HG03159 (cell line): ENCODE measurements at regions not wholly inside any gene's neighbourhood (a gene's known extent, or its start where the extent isn't known, plus 50 kb on each side); places are given as distances from the start of the nearest gene placed in this dataset.
A peak's percentile ranks its signal among the peaks of the same experiment; 100 is the strongest.

Experiments
- ATAC-seq: cut with Tn5 transposase; IDR thresholded peaks from one replicate; pipeline ENCODE4 v1.9.1; 2021; ENCODE audit warnings: mild to moderate bottlenecking, moderate library complexity; ENCODE audit not compliant: unreplicated experiment

DNA sequence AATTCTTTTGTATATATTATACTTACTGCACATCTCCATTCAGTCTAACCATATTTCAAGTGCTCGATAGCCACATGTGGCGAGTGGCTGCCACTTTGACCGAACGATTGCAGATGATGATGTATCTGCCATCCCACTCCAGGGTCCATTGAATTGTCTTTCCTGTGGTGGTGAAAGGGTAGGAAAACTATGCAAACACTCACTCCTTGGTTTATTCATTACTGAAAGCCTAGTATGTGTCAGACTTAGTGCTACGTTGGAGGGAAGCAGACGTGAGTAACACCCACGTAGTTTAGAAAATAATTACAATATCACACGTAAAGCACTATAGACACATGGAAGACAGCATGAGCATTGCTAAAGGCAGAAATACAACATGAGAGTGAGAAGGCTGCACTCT is 353.7 kb downstream of the CSNK1G3 start:
- ATAC-seq, result no peak

- ATAC-seq, result no peak
Measured at GRCh38 chr5:123864578-123864977, 352.6 kb downstream of the CSNK1G3 start.

DNA sequence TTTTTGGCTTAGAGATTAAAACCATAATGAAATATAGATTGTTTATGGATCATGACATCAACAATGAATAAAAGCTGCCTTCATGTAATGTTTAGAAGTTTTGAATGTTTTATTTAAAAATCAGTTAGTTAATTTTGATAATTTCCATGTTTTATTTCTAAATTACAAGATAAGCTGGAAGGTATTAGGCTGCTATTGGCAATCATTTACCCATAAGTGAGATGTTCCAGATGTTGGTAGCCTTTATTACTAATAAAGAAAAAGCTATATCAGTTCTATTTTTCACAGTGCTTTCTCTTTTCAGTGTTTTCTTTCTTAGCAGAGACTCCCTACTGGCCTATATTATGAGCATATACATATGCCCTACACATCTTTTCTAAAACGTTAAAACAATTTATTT is 347.0 kb downstream of the CSNK1G3 start:
- no peak for ATAC-seq

DNA sequence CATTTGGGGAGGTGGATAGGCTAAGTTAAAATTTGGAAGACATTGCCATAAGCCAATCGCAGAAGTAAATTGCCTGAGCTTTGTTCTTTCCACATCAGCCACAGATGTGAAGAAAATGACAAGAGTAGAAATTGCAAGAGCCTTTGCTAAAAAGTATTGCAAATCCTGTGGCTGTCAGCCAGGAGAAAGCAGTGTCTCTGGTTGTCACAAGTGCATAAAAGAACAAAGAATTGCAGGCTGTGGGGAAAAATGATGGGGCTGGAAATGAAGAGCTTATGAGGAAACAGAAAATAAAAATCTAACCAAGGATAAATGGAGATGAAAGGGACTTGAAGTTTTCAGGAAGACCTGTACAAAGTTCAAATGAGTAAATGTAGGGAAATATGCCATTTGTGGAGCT is 344.8 kb downstream of the CSNK1G3 start:
- no peak for ATAC-seq

GRCh38 chr5:123855609-123856008 is 343.6 kb downstream of the CSNK1G3 start:
- ATAC-seq, result no peak

GRCh38 chr5:123845356-123846100 is 333.6 kb downstream of the CSNK1G3 start:
- ATAC-seq, result peak; percentile 41

- ATAC-seq, result peak; percentile 52
Measured at GRCh38 chr5:123844873-123845272, 332.9 kb downstream of the CSNK1G3 start.

DNA sequence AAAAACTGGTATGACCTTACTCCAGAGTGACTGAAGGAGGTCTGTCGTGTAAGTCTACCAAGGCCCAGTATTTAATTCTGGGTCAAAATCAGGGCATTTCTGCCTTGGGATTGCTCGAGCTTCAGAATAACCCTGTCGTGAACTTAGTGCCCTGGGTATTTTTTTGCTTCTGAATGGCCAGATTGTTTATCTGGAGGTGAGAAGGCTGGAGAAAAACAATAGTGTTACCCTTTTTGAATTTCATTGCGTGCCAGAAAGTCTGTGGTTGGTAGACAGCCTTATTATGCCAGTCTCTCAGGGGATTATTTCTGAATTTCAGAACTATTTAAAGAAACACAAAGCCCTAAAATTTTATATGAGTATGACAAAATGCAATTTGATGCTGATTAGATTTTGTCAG is 323.4 kb downstream of the CSNK1G3 start:
- ATAC-seq, result no peak

DNA sequence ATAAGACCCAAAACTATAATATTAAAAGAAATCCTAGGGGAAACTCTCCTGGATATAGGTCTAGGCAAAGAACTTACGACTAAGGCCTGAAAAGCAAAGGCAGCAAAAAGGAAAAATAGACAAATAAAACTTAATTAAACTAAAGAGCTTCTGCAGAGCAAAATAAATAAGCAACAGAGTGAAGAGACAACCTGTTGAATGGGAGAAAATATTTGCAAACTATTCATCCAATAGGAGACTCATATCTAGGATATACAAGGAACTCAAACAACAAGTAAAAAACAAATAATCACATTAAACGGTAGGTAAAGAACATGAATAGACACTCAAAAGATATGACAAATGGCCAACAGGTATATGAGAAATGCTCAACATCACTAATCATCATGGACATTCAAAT is 318.6 kb downstream of the CSNK1G3 start:
- ATAC-seq, result no peak

- ATAC-seq, result no peak
Measured at GRCh38 chr5:123827811-123828210, 315.8 kb downstream of the CSNK1G3 start.

DNA sequence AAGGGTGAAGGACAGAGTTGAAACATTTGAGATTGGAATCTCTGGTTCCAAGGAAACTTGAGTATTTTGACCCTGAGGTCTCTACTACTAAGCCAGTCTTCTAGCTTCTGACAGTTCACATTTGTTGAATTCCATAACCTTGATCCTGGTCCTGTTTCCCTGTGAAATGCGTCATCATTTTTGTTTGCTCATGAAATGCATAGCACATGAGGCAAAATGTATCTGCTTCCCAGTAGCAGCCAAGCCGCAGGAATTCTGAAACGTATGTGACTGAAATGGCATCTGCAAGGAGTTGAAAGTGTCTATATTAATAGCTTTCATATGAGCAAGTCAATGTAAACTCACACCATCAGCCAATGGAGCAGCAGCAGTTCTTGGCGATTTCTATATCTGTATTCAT is 307.9 kb downstream of the CSNK1G3 start:
- no peak for ATAC-seq

- no peak for ATAC-seq
Measured at GRCh38 chr5:123819386-123819785, 307.4 kb downstream of the CSNK1G3 start.

DNA sequence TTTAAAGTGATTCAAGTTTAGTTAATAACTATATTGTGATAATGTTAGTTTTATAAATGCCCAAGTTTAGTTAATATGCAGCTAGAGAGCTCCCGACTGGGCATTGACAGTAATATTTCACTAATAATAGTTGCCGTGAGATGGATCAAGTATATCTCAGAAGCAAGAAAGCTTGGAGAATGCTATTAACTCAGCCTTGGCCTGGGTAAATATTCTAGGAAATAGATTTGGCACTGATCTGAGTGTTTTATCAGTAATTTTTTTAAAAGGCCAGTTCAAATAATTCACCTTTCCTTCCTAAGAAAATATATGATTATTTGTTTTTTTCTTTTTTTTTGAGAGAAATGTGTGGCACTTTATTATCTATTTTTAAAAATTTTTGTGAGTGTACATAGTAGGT is 305.3 kb downstream of the CSNK1G3 start:
- ATAC-seq, result no peak

DNA sequence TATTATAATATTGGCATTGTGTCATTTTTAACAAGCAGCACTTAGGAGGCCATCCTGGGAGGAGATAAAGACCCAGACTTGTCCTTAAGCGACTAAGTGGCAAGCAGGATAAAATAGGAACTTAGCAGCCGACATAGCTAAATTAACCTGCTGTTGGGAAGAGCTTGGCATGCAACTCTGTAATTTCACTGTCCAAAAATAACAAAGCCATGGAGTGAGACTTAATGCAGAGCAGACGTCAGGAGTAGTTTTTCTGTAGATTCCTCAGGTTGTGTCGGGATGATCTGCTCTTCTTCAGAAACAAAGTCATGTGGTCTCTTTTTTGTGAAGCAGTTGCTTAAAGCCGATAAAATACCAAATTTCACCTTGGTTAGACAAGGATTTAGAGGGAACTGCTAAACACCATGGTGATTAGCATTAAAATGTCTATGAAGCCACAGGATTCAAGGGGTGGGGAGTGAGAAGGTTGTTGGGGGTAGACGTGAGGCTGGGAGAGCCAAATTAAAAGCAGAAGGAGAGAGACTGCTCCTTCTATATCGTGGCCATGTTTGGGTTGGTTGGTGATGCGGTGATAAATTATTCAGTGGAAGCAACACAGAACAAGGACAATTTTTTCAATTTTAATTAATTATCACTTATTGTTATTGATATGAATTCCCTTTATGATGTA is 303.0 kb downstream of the CSNK1G3 start:
- no peak for ATAC-seq

GRCh38 chr5:123813937-123814624 is 302.1 kb downstream of the CSNK1G3 start:
- peak; percentile 45 for ATAC-seq

DNA sequence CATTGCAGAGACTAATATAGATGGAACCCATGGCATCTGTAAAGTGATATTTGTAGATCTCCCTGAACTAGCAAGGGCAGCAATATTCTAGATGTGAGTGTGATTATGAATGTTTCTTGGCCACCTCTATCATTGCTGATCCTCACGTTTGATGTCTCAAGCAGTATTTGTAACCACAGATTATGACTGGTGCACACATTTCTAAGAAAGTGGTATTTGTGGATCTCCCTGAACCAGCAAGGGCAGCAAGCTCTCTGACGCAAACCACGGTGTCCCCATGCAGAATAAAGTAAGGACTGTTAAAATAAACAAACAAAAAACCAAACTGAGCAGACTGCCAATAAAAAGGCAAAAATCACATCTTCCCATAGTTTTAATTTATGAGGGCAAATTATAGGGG is 301.3 kb downstream of the CSNK1G3 start:
- ATAC-seq, result no peak

- ATAC-seq, result no peak
Measured at GRCh38 chr5:123811831-123812230, 299.9 kb downstream of the CSNK1G3 start.

DNA sequence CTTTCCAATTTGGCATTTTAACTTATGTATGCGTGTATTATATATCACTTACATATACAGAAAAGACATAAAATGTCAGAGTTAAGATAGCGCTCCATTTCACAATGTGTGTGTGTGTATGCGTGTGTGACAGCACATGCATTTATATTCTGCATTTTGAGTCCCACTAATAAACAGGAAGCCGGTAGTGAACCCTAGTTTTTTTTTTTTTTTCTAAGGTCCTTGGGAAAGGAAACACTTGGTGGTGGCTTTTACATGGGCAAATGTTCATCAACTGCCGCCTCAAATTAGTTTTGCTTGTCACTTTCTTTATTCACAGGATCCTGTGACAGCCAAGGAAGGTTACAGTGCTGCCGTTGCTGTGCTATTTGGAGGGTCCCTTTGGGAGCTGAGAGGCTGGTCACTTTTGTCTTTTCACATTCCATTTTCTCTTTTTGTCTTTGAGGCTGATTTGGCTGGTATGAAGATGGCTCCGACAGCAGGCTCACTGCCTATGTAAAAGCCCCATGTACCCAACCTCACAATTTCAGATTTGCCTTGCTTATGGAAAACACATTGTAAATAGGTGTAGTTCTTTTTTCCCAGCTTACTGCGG is 298.9 kb downstream of the CSNK1G3 start:
- ATAC-seq, result no peak

DNA sequence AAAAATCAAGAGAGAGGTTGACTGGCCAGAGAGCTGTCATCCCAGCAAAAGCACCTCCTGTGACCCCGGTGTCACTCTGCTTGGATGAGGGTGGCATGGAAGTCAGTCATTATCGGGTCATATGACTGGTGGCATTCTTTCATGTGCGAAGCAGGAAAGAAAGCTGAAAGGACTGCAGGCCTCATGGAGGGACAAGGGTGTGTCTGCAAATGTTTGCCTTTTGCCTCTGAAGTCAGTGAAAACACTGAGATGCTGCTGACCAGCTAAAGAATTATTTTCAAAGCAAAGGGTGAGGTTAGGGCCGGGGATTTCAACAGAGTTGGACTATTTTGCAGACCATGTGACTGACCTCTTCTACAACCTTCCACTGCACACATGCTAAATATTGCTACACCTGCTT is 298.3 kb downstream of the CSNK1G3 start:
- no peak for ATAC-seq

- no peak for ATAC-seq
Measured at GRCh38 chr5:123809594-123810221, 297.7 kb downstream of the CSNK1G3 start.
